K562 (cell line): ENCODE measurements at regions not wholly inside any gene's neighbourhood (a gene's known extent, or its start where the extent isn't known, plus 50 kb on each side); places are given as distances from the start of the nearest gene placed in this dataset.

Experiments
- ATAC-seq: fragments of 200-7000 bp; cut with Tn5 transposase; 3 replicates; pipeline ENCODE4 v1.9.1; 2020; ENCODE audit warnings: moderate library complexity
- BruUV-seq: library from RNA; stranded (reverse); fragments of 400-500 nt; replicated peaks from 2 replicates; lab custom pipeline; 2021; lab: Mats Ljungman, UMichigan
- CTCF ChIA-PET: fragments of 300-600 bp; formaldehyde crosslinking; extraction: SDS; loops from one replicate; lab custom pipeline; 2021; ENCODE audit warnings: low intra/inter-chr PET ratio; lab: Yijun Ruan, JAX
- POLR2A ChIA-PET: fragments of 300-600, 350-650 bp; sonication (Branson Sonifier 250); formaldehyde crosslinking; extraction: SDS; loops from one replicate; lab custom pipeline; 2021; ENCODE audit warnings: antibody characterized with exemption, inconsistent platforms; lab: Yijun Ruan, JAX
- DNase-seq, 4 experiments: peaks; one replicate each; pipeline versions ENCODE4 v3.0.0 to v3.0.0-alpha.2; 2011 to 2018; ENCODE audit warnings: low spot score in 3 of 4, mixed read lengths in 3 of 4; ENCODE audit errors: extremely low read depth in 1 of 4
- FAIRE-seq: peaks from 2 replicates; lab custom pipeline; 2011; peaks lifted over from hg19 to GRCh38; lab: Jason Lieb, UNC
- H2AFZ ChIP-seq: 2 replicates; pipeline ENCODE4 v1.6.0; 2011; ENCODE audit warnings: low read depth, low read length, control low read depth, inconsistent platforms
- H3K27ac ChIP-seq: fragments of 200-600 bp; 3 replicates; pipeline ENCODE4 v1.8.0; 2011; ENCODE audit warnings: low read depth, mild to moderate bottlenecking, control low read depth, inconsistent platforms, low read length, moderate library complexity, mixed read lengths; ENCODE audit errors: extremely low read depth
- H3K27me3 ChIP-seq, 2 experiments: fragments of 300-600 bp in 1 of 2; 2 replicates in 1 of 2; 3 replicates in 1 of 2; pipeline versions ENCODE4 v1.6.0 to v1.8.0; 2011; ENCODE audit warnings: inconsistent platforms in 2 of 2, low read length in 2 of 2, mild to moderate bottlenecking in 1 of 2, mixed read lengths in 1 of 2, moderate library complexity in 1 of 2; ENCODE audit not compliant: control insufficient read depth in 2 of 2, insufficient read depth in 2 of 2
- H3K36me3 ChIP-seq: fragments of 300-600 bp; 3 replicates; pipeline ENCODE4 v1.8.0; 2011; ENCODE audit warnings: mild to moderate bottlenecking, low read length, inconsistent platforms; ENCODE audit not compliant: control insufficient read depth, insufficient read depth
- H3K4me1 ChIP-seq, 2 experiments: fragments of 200-600 bp in 1 of 2; replicated peaks in 1 of 2; 2 replicates in 1 of 2; 3 replicates in 1 of 2; pipeline versions ENCODE4 v1.5.1 to v1.8.0; 2011; ENCODE audit warnings: inconsistent platforms in 2 of 2, low read length in 2 of 2, mild to moderate bottlenecking in 1 of 2, mixed read lengths in 1 of 2, moderate library complexity in 1 of 2; ENCODE audit not compliant: control insufficient read depth in 2 of 2, insufficient read depth in 2 of 2
- H3K4me2 ChIP-seq: 2 replicates; pipeline ENCODE4 v1.6.1; 2011; ENCODE audit warnings: low read length, control low read depth, inconsistent platforms, mixed read lengths; ENCODE audit not compliant: insufficient read depth
- H3K4me3 ChIP-seq: fragments of 200-600 bp; sonication (generic), shearing (Covaris generic); 2 replicates; pipeline ENCODE4 v1.5.1; 2016; ENCODE audit warnings: control low read depth, inconsistent platforms
- H3K79me2 ChIP-seq: fragments of 200-600 bp; 3 replicates; pipeline ENCODE4 v1.8.0; 2011; ENCODE audit warnings: low read length, inconsistent platforms; ENCODE audit not compliant: control insufficient read depth, insufficient read depth
- H3K9ac ChIP-seq, 2 experiments: 2 replicates each; pipeline versions ENCODE4 v1.6.0 to v1.6.1; 2011; ENCODE audit warnings: low read depth in 2 of 2, low read length in 2 of 2, control low read depth in 1 of 2, inconsistent platforms in 1 of 2, mild to moderate bottlenecking in 1 of 2, mixed read lengths in 1 of 2; ENCODE audit not compliant: insufficient read depth in 1 of 2
- H3K9me1 ChIP-seq: one replicate; pipeline ENCODE4 v1.6.0; 2011; ENCODE audit warnings: inconsistent platforms, mild to moderate bottlenecking, low read length, moderate library complexity; ENCODE audit not compliant: control insufficient read depth, insufficient read depth
- H3K9me3 ChIP-seq: replicated peaks from 2 replicates; pipeline ENCODE4 v1.5.1; 2011; ENCODE audit warnings: low read depth, low read length, inconsistent platforms; ENCODE audit not compliant: control insufficient read depth, insufficient read depth
- H4K20me1 ChIP-seq: replicated peaks from 2 replicates; pipeline ENCODE4 v1.6.1; 2011; ENCODE audit warnings: low read length, inconsistent platforms, mixed read lengths; ENCODE audit not compliant: control insufficient read depth, insufficient read depth
- BCLAF1 ChIP-seq, 2 experiments: fragments of 450-650 bp in 1 of 2; IDR thresholded peaks; 2 replicates each; pipeline ENCODE4 v1.6.1; 2011 to 2017; ENCODE audit warnings: low read depth in 2 of 2, antibody characterized with exemption in 1 of 2, borderline replicate concordance in 1 of 2, low read length in 1 of 2, mild to moderate bottlenecking in 1 of 2, mixed read lengths in 1 of 2; ENCODE audit not compliant: control insufficient read depth in 1 of 2
- BHLHE40 ChIP-seq: IDR thresholded peaks from 2 replicates; pipeline ENCODE4 v1.6.1; 2011; ENCODE audit warnings: low read length, improper control_type of control experiment
- CCAR2 ChIP-seq: fragments of 200-400 bp; formaldehyde crosslinking; IDR thresholded peaks from 2 replicates; pipeline ENCODE4 v1.6.1; 2017; ENCODE audit warnings: mild to moderate bottlenecking, low read depth, low read length
- CGGBP1 ChIP-seq: fragments of 250-450 bp; sonication (Bioruptor Pico); IDR thresholded peaks from 2 replicates; pipeline ENCODE4 v1.9.0; 2021; ENCODE audit warnings: mild to moderate bottlenecking
- E2F5 ChIP-seq: sonication (generic); formaldehyde crosslinking; IDR thresholded peaks from 2 replicates; pipeline ENCODE4 v1.8.0; 2022; ENCODE audit warnings: mild to moderate bottlenecking, missing genetic modification reagents
- HDAC8 ChIP-seq: fragments of 450-650 bp; IDR thresholded peaks from 2 replicates; pipeline ENCODE4 v1.6.1; 2016; ENCODE audit warnings: mild to moderate bottlenecking, missing genetic modification characterization, moderate library complexity, missing compliant biosample characterization
- JUNB ChIP-seq: fragments of 450-650 bp; formaldehyde crosslinking; conservative IDR thresholded peaks from 2 replicates; pipeline ENCODE4 v1.4.0; 2020; ENCODE audit warnings: mild to moderate bottlenecking
- POLR3A ChIP-seq: IDR thresholded peaks from 2 replicates; pipeline ENCODE4 v1.6.1; 2011; ENCODE audit warnings: borderline replicate concordance, mild to moderate bottlenecking, moderate library complexity; ENCODE audit not compliant: insufficient read length, insufficient read depth; ENCODE audit errors: extremely low read depth
- SREBF2 ChIP-seq: sonication (generic); formaldehyde crosslinking; IDR thresholded peaks from 2 replicates; pipeline ENCODE4 v1.4.0; 2020; ENCODE audit warnings: mild to moderate bottlenecking, missing genetic modification reagents
- U2AF1 ChIP-seq: fragments of 200-400 bp; formaldehyde crosslinking; optimal IDR thresholded peaks from 2 replicates; pipeline ENCODE3; 2017; ENCODE audit warnings: mild to moderate bottlenecking, low read depth, low read length, moderate library complexity
- ZNF717 ChIP-seq: fragments of 250-450 bp; sonication (Bioruptor Pico); IDR thresholded peaks from 2 replicates; pipeline ENCODE4 v1.5.0; 2021
- WGBS: fragments of 100-300 bp; shearing (Covaris generic); methylation state at CpG from one replicate; pipeline ENCODE4 v1.1.6; 2016; ENCODE audit warnings: low coverage, mixed read lengths; ENCODE audit not compliant: insufficient coverage; ENCODE audit errors: missing lambda C conversion rate; 5-methylcytosine and 5-hydroxymethylcytosine counted together
- in situ Hi-C: fragments of 300-500 bp; cut with MboI; formaldehyde crosslinking; loops from 4 replicates; pipeline ENCODE4 v1.15.0; 2018; ENCODE audit warnings: inconsistent platforms, mixed read lengths
- intact Hi-C: fragments of 100-400 bp; cut with micrococcal nuclease; formaldehyde crosslinking; loops from 2 replicates; pipeline ENCODE4 v1.14.2; 2022
- TF ChIP-seq, protein P1 (sequence below): fragments of 450-650 bp; IDR thresholded peaks from 2 replicates; pipeline ENCODE4 v1.6.1; 2016; ENCODE audit warnings: antibody characterized with exemption
- TF ChIP-seq, protein P2 (sequence below): fragments of 450-650 bp; conservative IDR thresholded peaks from 2 replicates; pipeline ENCODE4 v1.6.1; 2016; ENCODE audit warnings: missing genetic modification characterization, low read depth, mild to moderate bottlenecking, missing compliant biosample characterization, moderate library complexity

DNA sequence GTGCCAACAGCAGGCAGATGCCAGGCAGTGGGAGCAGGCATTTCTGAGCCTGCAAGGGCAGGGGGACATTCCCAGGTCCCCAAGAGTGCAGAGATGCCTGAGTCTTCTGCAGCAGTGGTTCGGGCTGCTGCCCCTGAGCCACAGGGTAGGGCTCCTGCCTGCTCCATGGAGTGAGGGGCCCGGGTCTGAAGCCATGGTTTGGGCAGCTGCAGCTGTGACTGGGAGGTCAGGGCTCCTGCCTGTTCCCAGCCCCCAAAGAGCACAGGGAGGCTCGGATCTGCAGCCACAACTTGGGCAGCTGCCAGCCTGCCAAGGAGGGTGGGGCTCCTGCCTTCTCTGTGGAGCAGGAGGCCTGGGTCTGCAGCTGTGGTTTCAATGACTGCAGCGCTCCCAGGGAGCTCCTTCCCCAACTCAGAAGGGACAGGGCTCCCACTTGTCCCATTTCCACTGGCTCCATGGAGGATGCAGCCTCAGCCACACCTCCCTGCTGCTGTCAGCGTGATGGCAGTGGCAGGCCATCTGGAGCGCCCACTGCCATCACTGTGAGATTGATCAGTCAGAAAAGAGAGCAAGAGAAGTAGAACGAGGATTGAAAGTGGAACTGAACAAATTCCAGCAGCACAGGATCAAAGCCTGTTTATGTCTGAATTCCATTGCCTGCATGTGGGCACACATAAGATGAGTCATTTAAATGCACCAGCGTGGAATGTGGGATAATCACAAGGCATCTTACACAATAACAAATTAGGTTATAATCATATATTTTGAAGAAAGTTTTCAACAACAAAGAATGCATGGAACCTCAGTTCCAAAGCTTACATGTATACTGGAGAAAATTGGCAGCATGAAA lies 93.1 kb upstream of the CXorf51A start (continued):
- TF ChIP-seq BCLAF1 (IDR thresholded peaks at IDR 0.05; ENCODE audit: borderline replicate concordance in 1 of 2, control insufficient read depth in 1 of 2, low read depth in 2 of 2, low read length in 1 of 2) = no peak
- TF ChIP-seq BHLHE40 = no peak
- TF ChIP-seq CCAR2 = no peak
- TF ChIP-seq JUNB (CRISPR knock-in tag) = no peak
- TF ChIP-seq E2F5 (CRISPR knock-in tag) = no peak

GRCh38 chrX:146906166-146906565 lies 91.6 kb upstream of the CXorf51A start:
- in situ Hi-C loops (no loop called here), intact Hi-C loops (no loop called here)
- 0% methylated on average over 4 of the region's 5 CpGs for WGBS
- no peak overlapping the region for H3K27ac ChIP-seq
- ATAC-seq = no peak
- BruUV-seq = no TSS peak
- no peak for DNase-seq
- ChIA-PET CTCF (no interaction called here), POLR2A (no interaction called here)
- H3K4me1 ChIP-seq = no peaks in the 10 kb centered on the region
- H3K9me3 ChIP-seq = no peaks in the 10 kb centered on the region
- H3K27me3 ChIP-seq = no peaks in the 10 kb centered on the region
- H3K36me3 ChIP-seq = no peaks in the 10 kb centered on the region
- no peaks in the 10 kb centered on the region for H4K20me1 ChIP-seq
- H3K4me2 ChIP-seq = no peak overlapping the region
- no peaks in the 10 kb centered on the region for H3K79me2 ChIP-seq
- no peaks in the 10 kb centered on the region for H3K9me1 ChIP-seq
- no peak overlapping the region for H3K9ac ChIP-seq
- no peak overlapping the region for H3K4me3 ChIP-seq
- FAIRE-seq = no peak
- H2AFZ ChIP-seq = no peak overlapping the region
- TF ChIP-seq, protein P1, sequence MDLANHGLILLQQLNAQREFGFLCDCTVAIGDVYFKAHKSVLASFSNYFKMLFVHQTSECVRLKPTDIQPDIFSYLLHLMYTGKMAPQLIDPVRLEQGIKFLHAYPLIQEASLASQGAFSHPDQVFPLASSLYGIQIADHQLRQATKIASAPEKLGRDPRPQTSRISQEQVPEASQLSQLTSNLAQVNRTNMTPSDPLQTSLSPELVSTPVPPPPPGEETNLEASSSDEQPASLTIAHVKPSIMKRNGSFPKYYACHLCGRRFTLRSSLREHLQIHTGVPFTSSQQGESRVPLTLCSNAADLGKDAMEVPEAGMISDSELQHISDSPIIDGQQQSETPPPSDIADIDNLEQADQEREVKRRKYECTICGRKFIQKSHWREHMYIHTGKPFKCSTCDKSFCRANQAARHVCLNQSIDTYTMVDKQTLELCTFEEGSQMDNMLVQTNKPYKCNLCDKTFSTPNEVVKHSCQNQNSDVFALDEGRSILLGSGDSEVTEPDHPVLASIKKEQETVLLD = no peak
- TF ChIP-seq HDAC8 (tag) (no peak), POLR3A (no peak), ZNF717 (CRISPR knock-in tag) (no peak), SREBF2 (CRISPR knock-in tag) (no peak), U2AF1 (no peak), CGGBP1 (CRISPR knock-in tag) (no peak)
- TF ChIP-seq, protein P2, sequence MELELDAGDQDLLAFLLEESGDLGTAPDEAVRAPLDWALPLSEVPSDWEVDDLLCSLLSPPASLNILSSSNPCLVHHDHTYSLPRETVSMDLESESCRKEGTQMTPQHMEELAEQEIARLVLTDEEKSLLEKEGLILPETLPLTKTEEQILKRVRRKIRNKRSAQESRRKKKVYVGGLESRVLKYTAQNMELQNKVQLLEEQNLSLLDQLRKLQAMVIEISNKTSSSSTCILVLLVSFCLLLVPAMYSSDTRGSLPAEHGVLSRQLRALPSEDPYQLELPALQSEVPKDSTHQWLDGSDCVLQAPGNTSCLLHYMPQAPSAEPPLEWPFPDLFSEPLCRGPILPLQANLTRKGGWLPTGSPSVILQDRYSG (tag) = no peak
